Bone marrow (tissue), 2 donors: ENCODE measurements at regions not wholly inside any gene's neighbourhood (a gene's known extent, or its start where the extent isn't known, plus 50 kb on each side); places are given as distances from the start of the nearest gene placed in this dataset.
A peak's percentile ranks its signal among the peaks of the same experiment; 100 is the strongest.

ENCODE experiments used
- DNase-seq, 2 donors: peaks; one replicate each; lab custom pipeline; 2025; lab: John Stamatoyannopoulos, UW

GRCh38 chr5:67693956-67694809, 497.6 kb upstream of the CD180 start:
- DNase-seq = no peak

DNA sequence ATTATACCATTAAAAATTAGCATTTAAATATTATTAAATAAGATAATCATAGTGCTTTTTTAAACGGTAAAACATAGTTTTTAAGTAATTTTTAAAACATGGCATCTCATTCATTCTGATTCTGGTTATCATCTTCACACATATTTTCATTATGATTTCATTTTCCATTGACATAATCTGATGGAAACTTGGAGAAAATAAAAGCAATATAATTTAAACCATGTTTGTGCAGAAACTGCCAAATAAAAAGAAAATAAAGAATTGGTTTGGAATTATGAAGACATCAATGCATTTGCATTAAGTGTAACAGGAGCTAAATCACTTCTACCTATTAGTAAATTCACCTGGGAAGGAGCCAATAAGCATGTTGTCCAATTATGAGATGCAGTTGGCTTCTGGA, 490.1 kb upstream of the CD180 start:
- DNase-seq = no peak

GRCh38 chr5:67681703-67682102, 485.1 kb upstream of the CD180 start:
- no peak for DNase-seq

GRCh38 chr5:67680099-67680498, 483.5 kb upstream of the CD180 start:
- DNase-seq = no peak

DNA sequence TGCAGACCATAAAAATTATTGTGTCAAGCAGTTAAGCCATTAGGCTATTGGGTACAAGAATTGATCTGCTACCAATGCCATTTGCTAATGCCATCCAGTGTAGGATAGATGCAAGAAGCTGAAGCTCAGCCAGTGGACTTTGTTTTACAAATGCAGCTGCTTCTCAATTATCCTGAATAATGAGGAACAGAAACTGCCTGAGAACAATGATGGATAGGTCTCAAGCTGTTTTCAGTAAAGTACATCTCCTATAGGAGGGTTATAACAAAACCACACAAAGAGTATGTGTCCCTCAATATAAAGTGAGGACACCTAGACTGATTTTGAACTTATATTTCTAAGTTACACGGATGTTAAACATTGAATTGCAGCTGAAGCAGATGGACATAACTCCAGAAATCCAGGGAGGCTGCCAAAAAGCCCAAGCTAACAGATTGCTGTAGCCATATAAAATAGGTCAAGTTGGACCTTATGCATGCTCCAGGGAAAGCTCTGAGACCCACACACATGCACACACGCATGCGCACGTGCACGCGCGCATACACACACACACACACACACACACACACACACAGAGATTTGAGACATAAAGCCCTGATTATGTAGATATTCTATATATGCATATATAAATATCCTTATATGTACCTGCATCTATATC, 482.7 kb upstream of the CD180 start:
- no peak for DNase-seq

- DNase-seq = no peak
These were observed 482.0 kb upstream of the CD180 start for GRCh38 chr5:67678594-67678993.

GRCh38 chr5:67677422-67677970, 480.9 kb upstream of the CD180 start:
- DNase-seq = no peak

DNA sequence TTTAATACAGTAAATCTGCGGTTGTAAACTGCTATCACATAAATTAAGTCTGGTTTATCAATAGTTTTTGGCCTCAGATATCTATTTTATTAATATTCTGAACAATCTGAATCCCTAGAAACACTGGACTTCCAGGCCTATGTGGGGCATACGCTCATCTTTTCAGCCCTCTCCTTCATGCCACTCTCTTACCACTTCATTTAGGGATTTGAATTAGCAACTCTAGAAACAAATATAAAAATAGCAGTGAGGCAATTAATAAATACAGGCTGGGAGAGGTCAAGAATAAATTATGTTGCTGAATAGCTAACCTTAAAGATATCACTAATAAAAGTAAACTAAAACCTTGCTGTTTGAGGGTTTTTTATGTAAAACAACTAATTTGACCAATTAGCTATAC, 480.3 kb upstream of the CD180 start:
- no peak for DNase-seq

- no peak for DNase-seq
These were observed 477.6 kb upstream of the CD180 start for GRCh38 chr5:67674159-67674655.

DNA sequence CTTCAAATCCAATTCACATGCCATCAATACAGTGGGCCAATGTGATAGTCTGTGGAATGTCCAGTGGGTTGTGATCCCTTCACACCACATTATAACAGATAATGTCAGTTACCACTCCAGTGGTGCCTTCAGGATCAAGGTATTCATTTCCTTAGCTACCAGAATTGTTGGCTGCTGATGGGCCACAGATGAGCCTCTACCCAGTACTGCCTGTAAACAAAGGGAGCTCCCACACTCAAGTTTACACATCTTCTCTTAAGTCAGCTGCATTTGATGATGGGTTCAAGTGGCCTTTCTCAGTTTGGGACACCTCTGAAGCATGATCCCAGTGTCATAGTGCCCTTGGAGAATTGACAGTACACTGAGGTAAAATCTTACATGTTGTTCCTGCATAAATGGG, 477.0 kb upstream of the CD180 start:
- DNase-seq = no peak

- DNase-seq = no peak
These were observed 476.6 kb upstream of the CD180 start for GRCh38 chr5:67673180-67673579.

DNA sequence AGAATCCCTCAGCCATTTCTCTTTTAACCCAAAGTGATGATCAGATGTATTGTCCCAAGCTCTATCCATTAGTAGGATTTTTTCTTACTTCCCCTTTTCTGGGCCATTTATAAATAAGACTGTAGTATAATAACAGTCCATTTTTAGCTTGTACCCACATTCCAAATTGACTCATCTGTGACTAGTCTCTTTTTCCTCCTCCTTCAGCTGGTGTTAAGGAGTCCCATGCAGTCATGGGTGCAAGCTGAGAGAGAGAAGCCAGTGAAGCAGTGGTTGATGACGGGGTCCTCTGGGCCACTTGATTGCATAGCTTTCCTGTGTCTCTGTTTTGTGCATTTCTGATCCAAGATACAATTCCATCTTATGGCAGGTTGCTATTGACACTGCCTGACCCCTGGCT, 476.0 kb upstream of the CD180 start:
- peak in 1 of 2 donors; percentile 76 for DNase-seq

GRCh38 chr5:67669916-67670315, 473.3 kb upstream of the CD180 start:
- DNase-seq = no peak

GRCh38 chr5:67660149-67660548, 463.6 kb upstream of the CD180 start:
- no peak for DNase-seq

- no peak for DNase-seq
These were observed 462.7 kb upstream of the CD180 start for GRCh38 chr5:67659288-67659687.

DNA sequence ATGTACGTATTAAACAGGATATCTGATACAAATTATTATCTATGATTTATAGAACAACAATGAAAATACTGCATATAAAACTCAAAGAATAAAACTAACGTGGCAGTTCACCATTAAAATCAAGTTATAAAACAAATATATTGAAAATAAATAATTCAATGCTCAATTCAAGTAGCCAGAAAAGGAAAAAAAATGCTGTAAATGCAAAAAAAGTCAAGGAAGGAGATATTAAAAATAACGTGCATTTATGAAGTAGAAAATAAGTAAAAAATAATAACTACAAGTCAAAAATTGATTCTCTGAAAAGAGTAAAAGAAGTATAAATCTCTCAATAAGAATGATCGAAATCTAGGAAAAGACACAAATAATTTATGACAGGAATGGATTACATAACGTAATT, 460.5 kb upstream of the CD180 start:
- DNase-seq = no peak

DNA sequence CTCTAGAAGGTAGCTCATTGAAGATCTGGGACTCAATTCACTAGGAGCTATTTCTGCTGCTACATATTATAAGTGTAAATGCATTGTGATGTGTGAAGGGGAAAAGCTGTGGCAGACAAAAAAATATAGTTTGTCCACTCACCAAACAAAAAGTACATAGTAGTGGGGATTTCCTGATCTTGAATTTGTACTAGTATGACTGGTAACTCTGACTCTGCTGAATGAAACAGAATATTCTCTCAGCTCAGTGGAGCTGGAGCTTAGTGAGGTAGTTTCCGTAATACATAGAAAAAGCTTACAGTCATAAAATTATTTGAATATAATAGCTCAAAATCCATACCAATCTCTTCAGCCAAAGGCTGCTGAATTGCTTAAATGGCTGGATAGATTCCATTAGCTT, 455.6 kb upstream of the CD180 start:
- no peak for DNase-seq

GRCh38 chr5:67651180-67651579, 454.6 kb upstream of the CD180 start:
- DNase-seq = no peak

DNA sequence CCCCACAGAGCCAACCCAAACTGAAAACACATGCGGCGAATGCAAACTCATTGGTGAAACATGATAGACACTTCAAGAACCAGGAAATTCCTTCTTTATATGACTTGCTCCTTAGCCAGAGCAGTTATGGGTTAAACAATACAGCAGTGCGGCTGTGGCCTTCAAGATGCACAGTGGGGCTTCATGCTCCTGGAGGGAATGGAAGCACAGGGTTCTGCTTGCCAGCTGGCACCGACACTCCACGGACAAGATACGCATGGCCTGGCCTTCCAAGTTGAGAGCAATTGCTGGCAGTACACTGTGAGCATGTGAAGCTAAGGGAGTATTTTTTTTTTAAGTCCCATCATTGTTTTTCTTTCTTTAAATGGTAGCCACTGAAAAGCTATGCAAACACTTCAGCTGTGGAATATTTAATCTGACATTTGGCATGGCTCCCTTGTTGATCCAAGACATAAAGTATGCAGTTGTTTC, 451.6 kb upstream of the CD180 start:
- no peak for DNase-seq

DNA sequence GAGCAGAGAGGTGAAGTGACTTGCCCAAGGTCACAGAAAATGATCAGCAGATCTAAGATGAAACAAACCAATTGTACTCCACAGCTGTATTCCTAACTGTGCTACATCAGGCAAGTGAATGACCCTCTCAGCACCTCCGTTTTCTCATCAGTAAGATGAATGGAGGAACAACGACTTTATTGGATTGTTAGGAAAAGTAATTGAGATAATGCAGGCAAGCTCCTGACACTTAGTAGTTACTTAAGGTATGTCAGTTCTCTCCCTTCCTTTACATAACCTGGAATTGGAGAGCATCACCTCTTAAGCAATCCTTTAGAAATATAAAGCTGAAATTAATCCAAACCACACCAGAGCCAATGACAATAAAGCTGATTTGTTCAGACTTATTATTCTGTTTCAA, 451.2 kb upstream of the CD180 start:
- DNase-seq = no peak

DNA sequence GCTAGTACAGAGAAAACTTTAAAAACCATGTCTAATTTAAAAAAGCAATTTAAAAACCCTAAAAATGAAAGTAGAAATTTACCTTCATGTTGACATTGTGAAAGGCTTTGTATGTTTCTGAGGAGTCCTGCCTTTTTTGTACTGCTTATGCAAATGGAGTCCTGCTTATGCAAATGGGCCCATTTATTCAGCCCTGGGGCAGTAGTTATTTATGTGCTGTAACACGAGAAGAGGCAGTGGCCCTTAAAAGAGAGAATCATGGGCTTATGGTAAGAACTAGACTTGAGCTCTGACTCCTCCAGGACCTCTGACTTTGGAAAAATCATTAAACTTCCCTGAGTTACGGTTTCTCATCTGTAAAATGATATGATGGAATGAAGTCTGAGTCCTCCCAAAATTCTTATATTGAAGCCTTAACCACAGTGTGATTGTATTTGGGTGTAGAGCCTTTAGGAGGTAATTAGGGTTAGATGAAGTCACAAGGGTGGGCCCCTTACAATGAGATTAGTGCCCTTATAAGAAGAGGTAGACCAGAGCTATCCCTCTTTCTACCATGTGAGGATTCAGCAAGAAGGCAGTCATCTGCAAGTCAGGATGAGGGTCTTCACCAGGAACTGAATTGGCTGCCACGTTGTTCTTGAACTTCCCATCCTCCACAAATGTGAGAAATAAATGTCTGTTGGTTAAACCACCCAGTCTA, 447.8 kb upstream of the CD180 start:
- DNase-seq = no peak

GRCh38 chr5:67643536-67643935, 446.9 kb upstream of the CD180 start:
- DNase-seq = no peak
